HG02981 (cell line): ENCODE measurements at regions not wholly inside any gene's neighbourhood (a gene's known extent, or its start where the extent isn't known, plus 50 kb on each side); places are given as distances from the start of the nearest gene placed in this dataset.

Experiments
- ATAC-seq: cut with Tn5 transposase; IDR thresholded peaks from one replicate; pipeline ENCODE4 v1.9.1; 2021; ENCODE audit warnings: mild to moderate bottlenecking, moderate library complexity; ENCODE audit not compliant: unreplicated experiment

DNA sequence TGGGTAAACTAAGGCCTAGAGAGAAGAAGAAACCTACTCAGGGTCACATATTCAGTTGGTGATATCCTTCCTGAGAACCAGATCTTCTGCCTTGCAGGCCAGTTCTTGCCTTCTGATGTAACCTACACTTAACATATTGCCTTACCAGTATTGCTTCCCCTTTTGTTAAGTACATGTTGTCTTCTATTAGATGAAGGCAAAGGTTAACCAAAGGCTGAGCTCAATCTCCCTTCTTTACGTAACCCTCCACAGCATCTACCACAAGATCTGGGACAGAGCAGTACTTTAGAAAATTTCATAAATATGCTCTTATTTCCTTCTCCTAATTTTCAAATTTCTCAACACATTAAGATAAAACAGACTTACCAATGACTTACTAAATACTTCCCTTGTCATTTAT lies 474.4 kb downstream of the SH2D1A start:
- ATAC-seq, result no peak

DNA sequence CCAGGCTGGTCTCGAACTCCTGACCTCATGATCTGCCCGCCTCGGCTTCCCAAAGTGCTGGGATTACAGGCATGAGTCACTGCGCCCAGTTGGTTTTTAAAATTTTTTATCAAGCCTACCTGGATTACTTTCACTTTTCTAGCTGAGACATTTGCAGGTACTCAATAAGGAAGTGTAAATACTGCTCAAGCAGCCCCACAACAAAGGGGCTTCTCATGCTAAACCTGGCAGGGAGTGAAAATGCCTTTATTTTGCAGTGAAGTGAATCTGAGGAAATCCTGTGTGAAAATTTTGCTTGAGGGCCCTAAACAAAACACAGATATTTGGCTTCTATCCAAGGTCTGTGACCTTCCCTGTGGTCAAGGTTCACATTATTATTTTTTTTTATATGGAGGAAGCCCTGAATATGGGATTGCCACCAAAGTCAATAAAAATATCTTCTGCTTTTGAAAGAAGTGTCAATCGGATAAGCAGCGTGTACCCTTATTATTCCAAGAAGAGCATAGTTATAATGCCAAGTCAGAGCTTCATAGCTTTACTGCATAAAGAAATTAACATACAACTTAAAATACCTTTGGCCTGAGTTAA lies 481.0 kb downstream of the SH2D1A start:
- no peak for ATAC-seq

- ATAC-seq, result no peak
These were observed 483.6 kb downstream of the SH2D1A start for GRCh38 chrX:124829930-124830329.

DNA sequence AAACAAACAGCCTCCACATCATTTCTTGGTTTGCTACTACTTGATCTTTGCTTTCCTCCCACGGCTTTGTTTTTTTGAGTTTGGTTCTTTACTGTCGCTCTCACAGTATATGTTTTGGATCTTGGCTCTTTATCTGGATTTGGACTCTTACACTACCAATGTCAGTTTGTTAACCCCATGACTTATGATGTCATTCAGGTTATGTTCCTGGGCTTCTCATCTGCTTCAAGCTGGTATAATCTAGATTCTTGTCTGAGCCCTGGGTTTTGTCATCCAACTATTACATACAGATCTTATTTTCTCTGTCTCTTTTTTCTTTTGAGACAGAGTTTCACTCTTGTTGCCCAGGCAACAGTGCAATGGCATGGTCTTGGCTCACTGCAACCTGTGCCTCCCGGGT lies 482.9 kb upstream of the TEX13C start:
- no peak for ATAC-seq

DNA sequence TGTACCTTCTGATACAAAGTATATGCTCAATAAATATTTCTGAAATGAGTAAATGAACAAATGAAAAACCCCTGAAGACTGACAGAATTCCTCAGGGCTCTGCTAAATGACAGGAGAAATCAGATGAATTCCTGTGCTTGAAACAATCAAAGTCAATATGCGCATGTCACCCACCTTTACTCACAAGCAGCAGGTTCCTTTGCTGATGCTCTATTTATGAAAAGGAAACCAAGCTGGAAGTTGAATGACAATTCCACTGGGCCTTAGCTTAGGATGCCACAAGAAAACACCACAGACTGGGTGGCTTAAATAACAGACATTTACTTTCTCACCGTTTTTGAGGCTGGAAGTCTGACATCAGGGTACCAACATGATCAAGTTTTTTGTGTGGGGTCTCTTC lies 477.5 kb upstream of the TEX13C start:
- no peak for ATAC-seq

DNA sequence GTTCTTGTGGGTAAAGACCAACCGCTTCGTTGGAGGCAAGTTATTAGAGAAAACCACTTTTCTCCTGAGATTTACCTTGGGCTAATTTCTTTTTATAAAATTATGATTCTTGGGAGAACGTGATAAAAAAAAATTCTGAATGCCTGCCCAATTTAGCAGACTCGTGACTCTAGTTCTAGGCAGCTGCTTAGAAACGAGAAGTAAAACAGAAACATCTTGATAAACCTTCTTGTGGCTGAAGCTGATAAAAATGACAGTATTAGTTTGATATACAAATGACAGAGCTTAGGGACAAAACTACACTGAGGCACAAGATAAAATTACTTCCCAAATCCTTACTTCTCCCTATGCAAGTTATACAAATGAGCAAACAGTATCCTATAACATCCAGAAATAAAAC lies 458.9 kb upstream of the TEX13C start:
- no peak for ATAC-seq

DNA sequence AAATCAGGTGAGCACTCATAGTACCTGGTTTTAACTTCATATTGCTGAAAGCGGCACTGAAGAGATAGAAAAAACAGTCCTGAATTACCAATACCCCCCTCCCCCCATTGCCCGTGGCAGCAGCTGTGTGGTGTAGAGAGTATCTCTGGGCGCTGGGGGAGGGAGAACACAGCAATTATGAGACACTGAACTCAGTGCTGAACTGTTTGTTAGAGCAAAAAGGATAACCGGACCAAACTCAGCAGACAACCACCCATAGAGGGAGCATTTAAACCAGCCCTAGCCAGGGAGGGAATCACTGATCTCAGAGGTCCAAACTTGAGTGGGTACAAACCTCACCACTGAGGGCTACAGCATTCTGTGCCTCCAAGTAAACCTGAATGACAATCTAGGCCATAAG lies 457.4 kb upstream of the TEX13C start:
- no peak for ATAC-seq

DNA sequence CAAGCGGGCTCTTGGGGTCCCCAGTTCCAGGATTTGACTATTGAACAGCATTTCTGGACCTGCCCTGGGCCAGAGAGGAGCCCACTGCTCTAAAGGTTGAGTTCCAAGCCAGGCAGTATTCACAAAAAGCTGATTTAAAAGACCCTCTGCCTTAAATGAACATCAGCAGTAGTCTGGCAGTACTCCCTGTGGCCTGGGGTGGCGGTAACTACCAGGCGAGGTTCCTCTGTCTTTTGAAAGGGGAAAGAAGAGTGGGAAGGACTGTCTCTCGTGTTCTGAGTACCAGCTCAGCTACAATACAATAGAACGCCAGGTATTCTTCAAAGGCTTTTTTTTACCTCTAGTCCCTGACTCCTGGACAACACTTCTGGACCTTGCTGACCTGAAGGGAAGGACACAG lies 456.4 kb upstream of the TEX13C start:
- ATAC-seq, result no peak

DNA sequence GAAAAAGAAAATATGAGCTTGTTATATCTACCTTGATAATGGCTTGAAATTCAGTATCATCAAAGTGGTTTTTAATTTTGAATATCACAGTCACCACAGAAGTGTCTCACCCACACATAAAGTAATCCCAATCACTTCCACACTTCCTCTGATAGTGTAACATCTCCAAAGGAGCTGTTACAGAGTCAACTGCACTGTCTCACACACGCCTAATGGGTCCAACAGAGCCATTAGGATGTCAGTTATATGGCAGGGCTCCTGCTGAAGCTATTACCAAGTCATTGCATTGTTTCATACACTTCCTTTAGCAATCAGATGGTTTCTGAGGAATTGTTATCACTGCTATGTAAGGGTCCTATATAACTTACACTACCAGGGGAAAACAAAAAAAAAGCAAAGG lies 432.1 kb upstream of the TEX13C start:
- no peak for ATAC-seq

DNA sequence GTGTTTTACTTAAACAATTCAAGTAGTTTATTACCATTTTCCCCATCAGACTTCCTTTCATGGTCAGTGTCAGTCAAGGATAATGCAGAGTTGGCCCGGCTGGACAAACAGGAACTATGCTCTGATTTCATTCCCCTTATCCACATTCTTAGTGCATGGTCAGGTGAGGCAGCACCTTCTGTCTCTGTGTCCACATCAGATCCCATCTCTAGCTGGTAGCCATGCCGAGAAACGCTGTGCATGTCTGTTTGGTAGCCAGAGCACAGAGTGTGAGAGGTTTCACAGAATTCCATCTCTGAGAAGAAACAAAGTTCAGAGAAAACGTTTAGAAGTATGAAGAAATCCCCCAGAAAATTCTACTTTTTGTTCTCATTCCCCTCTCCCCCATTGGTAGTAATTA lies 423.7 kb upstream of the TEX13C start:
- ATAC-seq, result no peak

DNA sequence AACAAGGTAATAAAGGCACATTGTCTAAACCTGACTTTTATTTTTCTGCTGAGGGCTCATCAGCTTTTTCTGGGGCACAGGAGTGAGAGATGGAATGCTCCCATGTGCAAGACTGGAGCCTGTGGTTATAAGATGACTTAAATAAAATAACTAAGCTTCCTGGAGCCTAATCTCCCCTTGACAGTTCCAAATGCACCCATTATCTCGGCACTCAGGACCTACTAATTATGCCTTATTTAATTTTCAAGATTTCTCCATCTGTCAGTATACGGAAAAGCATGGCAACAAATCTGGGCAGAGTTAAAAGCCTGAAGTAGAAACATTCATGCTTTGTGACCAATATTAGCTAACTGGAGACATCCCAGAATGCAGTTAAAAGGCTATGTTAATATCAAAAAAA lies 416.7 kb upstream of the TEX13C start:
- no peak for ATAC-seq

- no peak for ATAC-seq
These were observed 409.1 kb upstream of the TEX13C start for GRCh38 chrX:124910611-124911010.

DNA sequence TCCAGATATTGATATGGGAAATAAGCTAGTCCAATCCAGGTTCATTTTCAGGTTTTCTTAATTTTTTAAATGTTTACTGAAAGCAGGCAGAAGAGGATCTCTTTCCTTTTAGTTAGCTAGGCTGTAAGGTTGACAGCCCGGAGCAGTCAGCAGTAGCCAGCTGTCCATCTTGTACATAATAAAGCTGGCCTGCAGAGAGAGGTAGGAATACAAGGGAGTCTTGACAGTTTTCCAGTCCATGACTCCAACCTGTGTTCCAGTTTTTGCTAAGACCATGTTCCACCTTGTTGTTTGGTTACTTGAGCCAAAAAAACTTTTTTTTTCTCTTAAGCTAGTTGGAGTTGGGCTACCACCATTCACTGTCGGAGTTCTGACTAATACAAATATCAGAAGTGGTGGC lies 402.7 kb upstream of the TEX13C start:
- ATAC-seq, result no peak

DNA sequence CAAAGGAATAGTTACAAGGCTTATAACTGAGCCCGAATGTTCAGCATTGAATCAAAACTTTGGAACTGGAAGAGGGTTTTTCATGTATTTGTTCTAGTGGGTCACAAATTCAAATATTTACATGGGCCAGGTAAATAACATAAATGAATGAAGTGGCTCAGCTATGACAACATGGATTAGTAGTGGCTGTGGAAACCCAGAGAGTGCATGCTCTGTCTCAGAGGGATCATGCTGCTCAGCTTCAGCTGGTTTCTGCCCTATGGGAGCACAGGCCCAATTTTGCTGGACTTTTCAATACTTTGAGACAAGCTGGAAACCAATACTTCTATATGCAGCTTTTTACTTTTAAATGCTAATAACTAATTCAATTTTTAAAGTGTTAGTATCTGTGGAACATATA lies 394.0 kb upstream of the TEX13C start:
- no peak for ATAC-seq

DNA sequence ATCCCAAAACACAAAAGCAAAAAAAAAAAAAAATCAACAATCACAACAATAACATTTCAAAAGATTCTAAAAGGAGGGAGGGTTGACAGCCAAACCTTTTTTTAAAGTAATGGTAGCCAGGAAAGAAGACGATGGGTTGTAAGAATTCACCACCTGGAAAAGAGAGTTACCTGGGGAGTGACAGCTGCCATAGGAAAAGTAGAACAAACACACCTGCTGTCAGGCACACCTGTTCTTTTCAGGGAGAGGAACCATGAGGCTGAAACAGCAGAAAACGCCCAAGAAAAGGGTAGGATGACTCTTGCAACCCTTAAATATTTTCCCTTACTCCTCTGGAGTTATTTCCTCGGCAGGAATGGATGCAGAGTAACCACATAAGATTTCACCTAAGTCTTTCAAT lies 388.4 kb upstream of the TEX13C start:
- ATAC-seq, result no peak

DNA sequence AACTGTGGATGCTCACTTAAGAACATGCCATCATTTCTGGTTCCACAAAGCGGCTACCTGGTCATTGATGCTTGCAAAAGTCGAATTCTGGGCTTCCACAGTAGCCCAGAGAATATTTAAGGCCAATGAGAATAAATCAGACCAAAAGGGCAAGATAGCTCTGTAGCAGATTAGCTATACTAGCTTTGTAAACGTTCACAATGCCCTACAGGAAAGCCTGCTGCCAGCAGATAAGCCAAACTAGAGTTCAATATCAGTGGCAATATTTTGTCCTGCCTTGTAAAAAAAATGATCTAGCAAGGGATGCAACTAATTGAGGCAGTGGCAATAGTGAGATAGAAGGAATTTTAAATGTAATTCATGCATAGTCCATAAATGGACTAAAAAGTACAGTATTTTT lies 387.7 kb upstream of the TEX13C start:
- ATAC-seq, result no peak

- ATAC-seq, result no peak
These were observed 381.0 kb upstream of the TEX13C start for GRCh38 chrX:124938715-124939114.

DNA sequence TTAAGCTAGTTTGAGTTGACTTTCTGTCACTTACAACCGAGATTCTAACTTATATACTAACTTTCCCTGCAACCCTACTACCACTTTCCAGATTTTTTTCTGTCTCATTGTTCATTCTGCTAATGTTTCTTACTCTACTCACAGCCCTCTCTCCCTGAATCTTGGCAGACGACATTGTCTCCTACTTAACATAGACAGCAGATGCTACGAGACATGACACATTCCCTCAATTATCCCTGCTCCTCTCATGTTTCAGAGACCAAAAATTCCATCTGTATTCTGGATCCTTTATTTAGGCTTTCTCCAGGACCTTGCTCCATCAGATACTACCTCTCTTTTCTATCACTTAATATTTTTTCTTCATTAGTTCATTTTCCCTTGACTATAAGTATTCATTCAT lies 379.1 kb upstream of the TEX13C start:
- ATAC-seq, result no peak

DNA sequence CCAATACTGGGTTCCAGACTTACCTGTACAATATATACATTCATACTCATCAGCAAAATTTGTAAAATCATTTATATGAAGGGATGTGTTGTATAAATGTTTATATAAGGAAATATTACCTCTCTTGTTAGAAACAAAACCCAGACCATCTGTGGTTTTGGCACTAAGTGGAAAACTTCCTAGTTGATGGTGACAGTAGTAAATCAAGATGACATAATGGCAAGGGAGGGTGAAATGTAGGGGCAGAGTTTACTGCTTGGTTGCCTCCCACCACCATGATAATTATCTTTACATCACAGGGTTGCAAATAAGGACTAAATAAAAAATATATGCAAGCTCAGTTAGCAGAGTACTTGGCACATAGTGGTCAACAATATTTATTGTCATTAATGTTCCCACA lies 365.3 kb upstream of the TEX13C start:
- ATAC-seq, result no peak

DNA sequence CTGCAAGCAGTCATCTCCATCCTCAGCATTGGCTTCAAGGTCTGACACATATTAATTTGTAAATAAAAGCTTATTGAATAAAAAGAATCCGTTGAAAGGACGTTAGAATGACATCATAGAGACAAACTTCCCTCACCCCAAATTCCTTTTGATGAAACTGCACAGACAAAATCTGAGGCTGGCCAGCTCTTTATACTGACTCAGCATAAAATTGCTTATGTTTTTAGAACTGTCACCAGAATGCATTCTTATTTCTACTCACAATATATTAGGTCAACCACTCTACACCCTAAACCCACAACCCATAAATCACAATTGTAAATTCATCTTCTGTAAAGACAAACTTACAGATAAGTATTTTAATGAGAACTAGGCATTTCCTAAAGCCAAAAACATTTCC lies 359.2 kb upstream of the TEX13C start:
- ATAC-seq, result no peak

DNA sequence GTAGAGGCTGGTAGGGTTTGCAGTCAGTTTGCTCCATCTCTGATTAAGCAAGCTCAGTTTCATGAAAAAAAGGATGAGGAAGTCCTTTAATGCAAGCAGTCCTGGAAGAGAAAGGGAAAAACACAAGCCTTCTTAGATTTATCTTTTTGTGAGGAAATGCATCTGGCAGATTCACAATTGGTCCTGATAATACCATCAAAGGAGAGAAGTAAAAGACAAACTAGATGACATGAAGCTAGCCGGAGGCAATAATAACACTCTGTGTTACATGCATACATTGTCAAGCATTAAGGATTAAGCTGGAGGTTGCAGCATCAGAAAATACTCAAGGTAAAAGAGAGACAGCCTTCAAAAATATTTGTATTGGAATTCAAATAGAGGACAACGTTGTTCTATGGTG lies 356.0 kb upstream of the TEX13C start, which contains the start of gene TENM1:
Gene TENM1 (minus strand): TSS at position 101 of the 400 bp plus-strand sequence.
- no peak for ATAC-seq

DNA sequence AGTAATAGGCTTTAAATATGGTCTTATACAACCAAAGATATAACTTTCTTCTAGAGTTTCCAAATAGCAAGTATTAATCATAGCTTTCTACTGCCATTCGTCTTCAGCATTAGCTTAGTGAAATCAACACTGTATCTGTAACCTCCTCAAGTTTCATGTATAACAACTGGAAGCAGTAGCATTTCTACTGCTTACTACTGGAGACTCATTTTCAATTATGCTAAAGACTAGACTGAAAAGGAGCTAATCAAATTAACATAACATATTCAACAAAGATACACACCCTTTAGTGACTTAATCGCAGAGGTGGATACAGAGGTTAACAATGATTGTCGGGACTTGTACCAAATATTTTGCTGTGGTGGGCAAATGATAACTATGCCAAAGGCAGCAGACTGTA lies 344.2 kb upstream of the TEX13C start:
- ATAC-seq, result no peak

- ATAC-seq, result no peak
These were observed 338.3 kb upstream of the TEX13C start for GRCh38 chrX:124981420-124981819.
